IMR-90 (cell line): ENCODE measurements at regions not wholly inside any gene's neighbourhood (a gene's known extent, or its start where the extent isn't known, plus 50 kb on each side); places are given as distances from the start of the nearest gene placed in this dataset.

Experiments used
- CEBPB ChIP-seq: IDR thresholded peaks from 2 replicates; pipeline ENCODE4 v1.6.1; 2012; ENCODE audit warnings: low read depth, low read length, improper control_type of control experiment
- MAFK ChIP-seq: IDR thresholded peaks from 2 replicates; pipeline ENCODE4 v1.6.1; 2012; ENCODE audit warnings: low read depth, low read length, improper control_type of control experiment
- MXI1 ChIP-seq: IDR thresholded peaks from 2 replicates; pipeline ENCODE4 v1.6.1; 2012; ENCODE audit warnings: low read depth, mild to moderate bottlenecking, low read length, moderate library complexity, borderline replicate concordance
- POLR2A ChIP-seq: IDR thresholded peaks from 2 replicates; pipeline ENCODE4 v1.6.1; 2012; ENCODE audit warnings: mild to moderate bottlenecking, low read depth, low read length
- RAD21 ChIP-seq: IDR thresholded peaks from 2 replicates; pipeline ENCODE4 v1.6.1; 2012; ENCODE audit warnings: low read length, improper control_type of control experiment
- RCOR1 ChIP-seq: IDR thresholded peaks from 2 replicates; pipeline ENCODE4 v1.6.1; 2012; ENCODE audit warnings: mild to moderate bottlenecking, low read length, improper control_type of control experiment; ENCODE audit not compliant: insufficient replicate concordance
- SMC3 ChIP-seq: fragments of 150-350 bp; IDR thresholded peaks from 2 replicates; pipeline ENCODE4 v1.6.1; 2016; ENCODE audit warnings: low read depth, mild to moderate bottlenecking, antibody characterized with exemption, low read length, moderate library complexity
- TF ChIP-seq, protein P1 (sequence below): conservative IDR thresholded peaks from 2 replicates; pipeline ENCODE4 v1.5.1; 2012; ENCODE audit warnings: mild to moderate bottlenecking, low read depth, low read length, improper control_type of control experiment
- TF ChIP-seq, protein P2 (sequence below): fragments of 150-350 bp; IDR thresholded peaks from 2 replicates; pipeline ENCODE4 v1.6.1; 2016; ENCODE audit warnings: low read depth, mild to moderate bottlenecking, low read length, moderate library complexity, borderline replicate concordance

DNA sequence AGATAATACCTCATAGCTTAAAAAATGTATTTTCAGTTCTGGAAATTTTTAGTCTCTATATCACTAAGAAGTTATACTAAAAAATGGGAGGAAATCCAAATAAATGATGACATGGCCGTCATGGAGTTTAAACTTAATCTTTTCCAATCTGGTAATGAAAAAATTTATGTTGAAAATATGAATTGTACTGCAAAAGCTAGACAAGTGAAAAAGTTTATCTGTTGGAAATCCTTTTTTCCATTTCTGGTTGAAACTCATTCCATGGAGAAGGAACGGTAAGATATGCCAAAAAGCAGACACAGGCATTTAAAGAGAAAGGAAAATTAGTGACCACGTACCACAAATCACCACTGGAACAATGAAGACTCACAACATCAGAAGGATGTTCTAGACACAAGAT lies 314.2 kb upstream of the PRICKLE1 start:
- TF ChIP-seq, protein P1, sequence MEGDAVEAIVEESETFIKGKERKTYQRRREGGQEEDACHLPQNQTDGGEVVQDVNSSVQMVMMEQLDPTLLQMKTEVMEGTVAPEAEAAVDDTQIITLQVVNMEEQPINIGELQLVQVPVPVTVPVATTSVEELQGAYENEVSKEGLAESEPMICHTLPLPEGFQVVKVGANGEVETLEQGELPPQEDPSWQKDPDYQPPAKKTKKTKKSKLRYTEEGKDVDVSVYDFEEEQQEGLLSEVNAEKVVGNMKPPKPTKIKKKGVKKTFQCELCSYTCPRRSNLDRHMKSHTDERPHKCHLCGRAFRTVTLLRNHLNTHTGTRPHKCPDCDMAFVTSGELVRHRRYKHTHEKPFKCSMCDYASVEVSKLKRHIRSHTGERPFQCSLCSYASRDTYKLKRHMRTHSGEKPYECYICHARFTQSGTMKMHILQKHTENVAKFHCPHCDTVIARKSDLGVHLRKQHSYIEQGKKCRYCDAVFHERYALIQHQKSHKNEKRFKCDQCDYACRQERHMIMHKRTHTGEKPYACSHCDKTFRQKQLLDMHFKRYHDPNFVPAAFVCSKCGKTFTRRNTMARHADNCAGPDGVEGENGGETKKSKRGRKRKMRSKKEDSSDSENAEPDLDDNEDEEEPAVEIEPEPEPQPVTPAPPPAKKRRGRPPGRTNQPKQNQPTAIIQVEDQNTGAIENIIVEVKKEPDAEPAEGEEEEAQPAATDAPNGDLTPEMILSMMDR: no peak
- TF ChIP-seq POLR2A (no peak), RCOR1 (no peak), MXI1 (no peak), CEBPB (no peak), MAFK (no peak), RAD21 (no peak), SMC3 (no peak)
- TF ChIP-seq, protein P2, sequence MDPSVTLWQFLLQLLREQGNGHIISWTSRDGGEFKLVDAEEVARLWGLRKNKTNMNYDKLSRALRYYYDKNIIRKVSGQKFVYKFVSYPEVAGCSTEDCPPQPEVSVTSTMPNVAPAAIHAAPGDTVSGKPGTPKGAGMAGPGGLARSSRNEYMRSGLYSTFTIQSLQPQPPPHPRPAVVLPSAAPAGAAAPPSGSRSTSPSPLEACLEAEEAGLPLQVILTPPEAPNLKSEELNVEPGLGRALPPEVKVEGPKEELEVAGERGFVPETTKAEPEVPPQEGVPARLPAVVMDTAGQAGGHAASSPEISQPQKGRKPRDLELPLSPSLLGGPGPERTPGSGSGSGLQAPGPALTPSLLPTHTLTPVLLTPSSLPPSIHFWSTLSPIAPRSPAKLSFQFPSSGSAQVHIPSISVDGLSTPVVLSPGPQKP: no peak
